Neural cell (in vitro differentiated cells): ENCODE measurements at regions not wholly inside any gene's neighbourhood (a gene's known extent, or its start where the extent isn't known, plus 50 kb on each side); places are given as distances from the start of the nearest gene placed in this dataset.

Experiments
- H2AFZ ChIP-seq: fragments of 200-600, 300-800 bp; sonication (generic), shearing (Covaris generic); 2 replicates; pipeline ENCODE4 v1.6.0; 2014; ENCODE audit warnings: low read depth, mild to moderate bottlenecking, antibody characterized with exemption, low read length, moderate library complexity
- H3F3A ChIP-seq: fragments of 200-600 bp; shearing (Covaris generic); 2 replicates; pipeline ENCODE4 v1.6.1; 2016; ENCODE audit warnings: mild to moderate bottlenecking, moderate library complexity, mixed read lengths, antibody characterized with exemption, low read length; ENCODE audit not compliant: insufficient read depth, poor library complexity, severe bottlenecking
- H3K27ac ChIP-seq: fragments of 200-600, 300-800 bp; sonication (generic), shearing (Covaris generic); 2 replicates; pipeline ENCODE4 v1.5.1; 2014; ENCODE audit warnings: mild to moderate bottlenecking, low read length, moderate library complexity
- H3K27me3 ChIP-seq: fragments of 300-800, 200-600 bp; sonication (generic), shearing (Covaris generic); 2 replicates; pipeline ENCODE4 v1.6.0; 2014; ENCODE audit warnings: mild to moderate bottlenecking, low read depth, low read length, moderate library complexity; ENCODE audit not compliant: insufficient read depth
- H3K36me3 ChIP-seq: fragments of 300-800, 200-600 bp; sonication (generic), shearing (Covaris generic); 2 replicates; pipeline ENCODE4 v1.5.1; 2014; ENCODE audit warnings: mild to moderate bottlenecking, antibody characterized with exemption, low read length, moderate library complexity; ENCODE audit not compliant: insufficient read depth
- H3K4me2 ChIP-seq: fragments of 300-800, 200-600 bp; sonication (generic), shearing (Covaris generic); 2 replicates; pipeline ENCODE4 v1.6.0; 2014; ENCODE audit warnings: mild to moderate bottlenecking, low read length
- H3K4me3 ChIP-seq: fragments of 300-800, 200-600 bp; sonication (generic), shearing (Covaris generic); 2 replicates; pipeline ENCODE4 v1.5.1; 2014; ENCODE audit warnings: mild to moderate bottlenecking, low read length, moderate library complexity
- H3K79me2 ChIP-seq: fragments of 200-600 bp; shearing (Covaris generic); replicated peaks from 2 replicates; pipeline ENCODE4 v1.6.0; 2014; ENCODE audit warnings: mild to moderate bottlenecking, low read length, moderate library complexity; ENCODE audit not compliant: insufficient read depth
- H3K9ac ChIP-seq: fragments of 300-800, 200-600 bp; sonication (generic), shearing (Covaris generic); 2 replicates; pipeline ENCODE4 v1.6.1; 2016; ENCODE audit warnings: mild to moderate bottlenecking, low read length, mixed read lengths
- H3K9me2 ChIP-seq: fragments of 200-600 bp; shearing (Covaris generic); 2 replicates; pipeline ENCODE4 v1.6.1; 2016; ENCODE audit warnings: mild to moderate bottlenecking, low read length, mixed read lengths; ENCODE audit not compliant: insufficient read depth
- H3K9me3 ChIP-seq: fragments of 200-600, 300-800 bp; sonication (generic), shearing (Covaris generic); 2 replicates; pipeline ENCODE4 v1.6.1; 2016; ENCODE audit warnings: mild to moderate bottlenecking, mixed run types, low read length, moderate library complexity, mixed read lengths
- H4K20me1 ChIP-seq: fragments of 200-600 bp; shearing (Covaris generic); 2 replicates; pipeline ENCODE4 v1.6.1; 2016; ENCODE audit warnings: mild to moderate bottlenecking, mixed run types; ENCODE audit not compliant: insufficient read depth
- CTCF ChIP-seq: fragments of 450-650 bp; IDR thresholded peaks from 2 replicates; pipeline ENCODE4 v1.5.1; 2014; ENCODE audit warnings: antibody characterized with exemption, mild to moderate bottlenecking, moderate library complexity; ENCODE audit not compliant: poor library complexity, severe bottlenecking
- EP300 ChIP-seq: fragments of 450-650 bp; conservative IDR thresholded peaks from 2 replicates; pipeline ENCODE4 v1.6.1; 2014; ENCODE audit warnings: antibody characterized with exemption, mild to moderate bottlenecking, moderate library complexity; ENCODE audit not compliant: poor library complexity, severe bottlenecking
- EZH2 ChIP-seq: fragments of 200-600, 300-800 bp; shearing (Covaris generic), sonication (generic); IDR thresholded peaks from 2 replicates; pipeline ENCODE4 v1.6.1; 2014; ENCODE audit warnings: antibody characterized with exemption, low read length, borderline replicate concordance, mild to moderate bottlenecking; ENCODE audit not compliant: insufficient read depth, poor library complexity, severe bottlenecking
- MXI1 ChIP-seq: fragments of 450-650 bp; conservative IDR thresholded peaks from 2 replicates; pipeline ENCODE4 v1.6.1; 2014; ENCODE audit warnings: antibody characterized with exemption, mild to moderate bottlenecking; ENCODE audit not compliant: poor library complexity, severe bottlenecking
- POLR2AphosphoS5 ChIP-seq: IDR thresholded peaks from 2 replicates; pipeline ENCODE4 v1.6.1; 2012
- RAD21 ChIP-seq: fragments of 450-650 bp; conservative IDR thresholded peaks from 2 replicates; pipeline ENCODE4 v1.6.1; 2014; ENCODE audit warnings: antibody characterized with exemption, mild to moderate bottlenecking, moderate library complexity
- REST ChIP-seq: IDR thresholded peaks from 2 replicates; pipeline ENCODE4 v1.6.1; 2012; ENCODE audit warnings: borderline replicate concordance
- SMC3 ChIP-seq: fragments of 450-650 bp; conservative IDR thresholded peaks from 2 replicates; pipeline ENCODE4 v1.6.1; 2014; ENCODE audit warnings: antibody characterized with exemption, mild to moderate bottlenecking, moderate library complexity; ENCODE audit not compliant: poor library complexity
- TAF1 ChIP-seq: IDR thresholded peaks from 2 replicates; pipeline ENCODE4 v1.6.1; 2012; ENCODE audit warnings: low read depth

GRCh38 chr13:89965252-89965651, 1382.2 kb upstream of the MIR17HG start:
- Histone ChIP-seq H3K27me3 (no peaks in the 10 kb centered on the region), H3K9me3 (no peaks in the 10 kb centered on the region), H3K27ac (no peak overlapping the region), H3K36me3 (no peaks in the 10 kb centered on the region), H3K4me2 (no peak overlapping the region), H3K4me3 (no peak overlapping the region), H3K9ac (no peak overlapping the region), H3K9me2 (no peaks in the 10 kb centered on the region), H4K20me1 (no peaks in the 10 kb centered on the region), H3F3A (no peaks in the 10 kb centered on the region), H2AFZ (no peak overlapping the region), H3K79me2 (no peaks in the 10 kb centered on the region)
- TF ChIP-seq POLR2AphosphoS5 (no peak), TAF1 (no peak), CTCF (no peak), MXI1 (no peak), SMC3 (no peak), EP300 (no peak), REST (no peak), EZH2 (no peak), RAD21 (no peak)

- TF ChIP-seq POLR2AphosphoS5: no peak
- Histone ChIP-seq H4K20me1 (no peaks in the 10 kb centered on the region), H3K9ac (no peak overlapping the region), H3K9me2 (no peaks in the 10 kb centered on the region), H3K79me2 (no peaks in the 10 kb centered on the region), H3K36me3 (no peaks in the 10 kb centered on the region), H3K4me3 (no peak overlapping the region), H2AFZ (no peak overlapping the region), H3K27ac (no peak overlapping the region), H3K4me2 (no peak overlapping the region), H3K27me3 (no peaks in the 10 kb centered on the region), H3F3A (no peaks in the 10 kb centered on the region), H3K9me3 (no peaks in the 10 kb centered on the region)
Observed at GRCh38 chr13:89966524-89966923, 1381.0 kb upstream of the MIR17HG start.

GRCh38 chr13:89967701-89968100, 1379.8 kb upstream of the MIR17HG start:
- Histone ChIP-seq H3K4me2 (no peak overlapping the region), H3K9me3 (no peaks in the 10 kb centered on the region), H3K36me3 (no peaks in the 10 kb centered on the region), H4K20me1 (no peaks in the 10 kb centered on the region), H2AFZ (no peak overlapping the region), H3K79me2 (no peaks in the 10 kb centered on the region), H3K9me2 (no peaks in the 10 kb centered on the region), H3F3A (no peaks in the 10 kb centered on the region), H3K9ac (no peak overlapping the region), H3K4me3 (no peak overlapping the region), H3K27me3 (no peaks in the 10 kb centered on the region), H3K27ac (no peak overlapping the region)
- TF ChIP-seq EZH2 (no peak), TAF1 (no peak), EP300 (no peak), MXI1 (no peak), RAD21 (no peak), SMC3 (no peak), POLR2AphosphoS5 (no peak), CTCF (no peak)
